ENCODE measurements at regions not wholly inside any gene's neighbourhood (a gene's known extent, or its start where the extent isn't known, plus 50 kb on each side); places are given as distances from the start of the nearest gene placed in this dataset.

- no peak for TF ChIP-seq CTCF (IDR thresholded peaks at IDR 0.05; ENCODE audit: low read depth, low read length)
- no peak for TF ChIP-seq MYC (IDR thresholded peaks at IDR 0.05; ENCODE audit: low read depth, low read length)
These were observed 356.1 kb upstream of the KIF2A start for GRCh38 chr5:61949679-61950435.

All from NB4 (cell line).